HCT116 (cell line): ENCODE measurements at regions not wholly inside any gene's neighbourhood (a gene's known extent, or its start where the extent isn't known, plus 50 kb on each side); places are given as distances from the start of the nearest gene placed in this dataset.

ENCODE experiments used
- ATAC-seq: fragments of 200-7000 bp; cut with Tn5 transposase; 2 replicates; pipeline ENCODE4 v1.9.1; 2020; ENCODE audit warnings: mild to moderate bottlenecking, moderate library complexity
- BruUV-seq: library from RNA; stranded (reverse); fragments of 400-500 nt; replicated peaks from 2 replicates; lab custom pipeline; 2021; lab: Mats Ljungman, UMichigan
- CTCF ChIA-PET: fragments of 300-600 bp; sonication (Branson Sonifier 250); formaldehyde crosslinking; loops from one replicate; lab custom pipeline; 2021; ENCODE audit warnings: antibody characterized with exemption; lab: Charles Lee
- POLR2A ChIA-PET: fragments of 300-600, 350-600 bp; sonication (Branson Sonifier 250); formaldehyde crosslinking; loops from one replicate; lab custom pipeline; 2021; ENCODE audit warnings: antibody characterized with exemption; lab: Charles Lee
- RAD21 ChIA-PET, 2 experiments: fragments of 300-600 bp; sonication (Branson Sonifier 250); formaldehyde crosslinking; loops; one replicate each; lab custom pipeline; 2023; ENCODE audit warnings: low total read pairs in 2 of 2; ENCODE audit not compliant: uncharacterized antibody in 2 of 2, unreplicated experiment in 2 of 2, low non-redundant PET in 1 of 2; lab: Charles Lee
- DNase-seq: peaks from one replicate; pipeline ENCODE4 v3.0.0-alpha.2; 2010; ENCODE audit warnings: low read depth, low spot score
- H2AFZ ChIP-seq: fragments of 200-600 bp; shearing (Covaris generic), sonication (generic); 2 replicates; pipeline ENCODE4 v1.6.1; 2017; ENCODE audit warnings: low read depth, mixed run types, mixed read lengths, antibody characterized with exemption, low read length; ENCODE audit not compliant: poor library complexity, severe bottlenecking
- H3K27ac ChIP-seq: 2 replicates; pipeline ENCODE4 v1.5.1; 2012; ENCODE audit warnings: low read depth, low read length
- H3K27me3 ChIP-seq: fragments of 200-600 bp; sonication (generic); 2 replicates; pipeline ENCODE4 v1.6.1; 2016; ENCODE audit warnings: mixed run types, low read length, mixed read lengths; ENCODE audit not compliant: insufficient read depth
- H3K36me3 ChIP-seq, 2 experiments: fragments of 200-500 bp in 1 of 2; fragments of 200-600 bp in 1 of 2; sonication (Bioruptor generic) in 1 of 2; sonication (generic) in 1 of 2; 2 replicates each; pipeline versions ENCODE4 v1.5.1 to v1.6.1; 2014 to 2016; ENCODE audit warnings: low read length in 2 of 2, inconsistent platforms in 1 of 2, mixed read lengths in 1 of 2, mixed run types in 1 of 2; ENCODE audit not compliant: insufficient read depth in 2 of 2, control insufficient read depth in 1 of 2
- H3K4me1 ChIP-seq, 2 experiments: fragments of 200-600 bp in 1 of 2; sonication (generic) in 1 of 2; 2 replicates each; pipeline versions ENCODE4 v1.5.1 to v1.6.1; 2012 to 2017; ENCODE audit warnings: low read length in 2 of 2, inconsistent platforms in 1 of 2, mild to moderate bottlenecking in 1 of 2, mixed read lengths in 1 of 2, mixed run types in 1 of 2, moderate library complexity in 1 of 2; ENCODE audit not compliant: insufficient read depth in 2 of 2, control insufficient read depth in 1 of 2
- H3K4me2 ChIP-seq: fragments of 200-600 bp; sonication (generic); 2 replicates; pipeline ENCODE4 v1.6.1; 2017; ENCODE audit warnings: mixed run types, low read length, mixed read lengths
- H3K4me3 ChIP-seq, 2 experiments: fragments of 200-600 bp in 1 of 2; sonication (generic) in 1 of 2; replicated peaks in 1 of 2; 2 replicates each; pipeline ENCODE4 v1.5.1; 2011 to 2016; ENCODE audit warnings: low read length in 2 of 2, control low read depth in 1 of 2, low read depth in 1 of 2, mild to moderate bottlenecking in 1 of 2, mixed read lengths in 1 of 2, mixed run types in 1 of 2
- H3K79me2 ChIP-seq: fragments of 200-600 bp; sonication (generic); 2 replicates; pipeline ENCODE4 v1.6.1; 2017; ENCODE audit warnings: mild to moderate bottlenecking, mixed run types, low read length, moderate library complexity, mixed read lengths; ENCODE audit not compliant: insufficient read depth
- H3K9ac ChIP-seq: fragments of 200-600 bp; sonication (generic); 2 replicates; pipeline ENCODE4 v1.6.1; 2016; ENCODE audit warnings: low read length, mixed read lengths
- H3K9me2 ChIP-seq: fragments of 200-600 bp; sonication (generic), shearing (Covaris generic); 2 replicates; pipeline ENCODE4 v1.6.1; 2017; ENCODE audit warnings: mixed run types, mild to moderate bottlenecking, moderate library complexity; ENCODE audit not compliant: insufficient read depth
- H3K9me3 ChIP-seq, 2 experiments: fragments of 200-500 bp in 1 of 2; fragments of 200-600 bp in 1 of 2; sonication (Bioruptor generic) in 1 of 2; sonication (generic) in 1 of 2; 2 replicates each; pipeline ENCODE4 v1.6.1; 2014 to 2017; ENCODE audit warnings: low read length in 2 of 2, mixed read lengths in 2 of 2, inconsistent platforms in 1 of 2, low read depth in 1 of 2, mild to moderate bottlenecking in 1 of 2, mixed run types in 1 of 2, moderate library complexity in 1 of 2; ENCODE audit not compliant: control insufficient read depth in 1 of 2, insufficient read depth in 1 of 2
- H4K20me1 ChIP-seq: fragments of 200-600 bp; sonication (generic), shearing (Covaris generic); 2 replicates; pipeline ENCODE4 v1.6.1; 2017; ENCODE audit warnings: mixed run types, mild to moderate bottlenecking, moderate library complexity; ENCODE audit not compliant: insufficient read depth
- CBX3 ChIP-seq: IDR thresholded peaks from 2 replicates; pipeline ENCODE4 v1.6.1; 2012; ENCODE audit warnings: low read depth
- CEBPB ChIP-seq: IDR thresholded peaks from 2 replicates; pipeline ENCODE4 v1.6.1; 2012; ENCODE audit warnings: low read depth
- EGR1 ChIP-seq: IDR thresholded peaks from 2 replicates; pipeline ENCODE4 v1.6.1; 2012; ENCODE audit warnings: low read depth
- ELF1 ChIP-seq: IDR thresholded peaks from 2 replicates; pipeline ENCODE4 v1.6.1; 2012; ENCODE audit warnings: low read depth, borderline replicate concordance
- EZH2 ChIP-seq: fragments of 200-600 bp; sonication (generic); IDR thresholded peaks from 2 replicates; pipeline ENCODE4 v1.6.1; 2017; ENCODE audit warnings: antibody characterized with exemption, mixed run types
- EZH2phosphoT487 ChIP-seq: fragments of 200-600 bp; IDR thresholded peaks from 2 replicates; pipeline ENCODE4 v1.6.1; 2018; ENCODE audit warnings: antibody characterized with exemption, borderline replicate concordance
- JUND ChIP-seq: IDR thresholded peaks from 2 replicates; pipeline ENCODE4 v1.6.1; 2012
- RAD21 ChIP-seq: IDR thresholded peaks from 2 replicates; pipeline ENCODE4 v1.6.1; 2012; ENCODE audit warnings: low read depth, mild to moderate bottlenecking
- SIN3A ChIP-seq: IDR thresholded peaks from 2 replicates; pipeline ENCODE4 v1.6.1; 2012; ENCODE audit warnings: low read depth
- SRF ChIP-seq: IDR thresholded peaks from 2 replicates; pipeline ENCODE4 v1.6.1; 2012; ENCODE audit warnings: low read depth
- YY1 ChIP-seq: IDR thresholded peaks from 2 replicates; pipeline ENCODE4 v1.6.1; 2011; ENCODE audit warnings: low read length, low read depth, moderate library complexity, mild to moderate bottlenecking; ENCODE audit not compliant: insufficient replicate concordance; ENCODE audit errors: extremely low read depth
- ZBTB33 ChIP-seq: IDR thresholded peaks from 2 replicates; pipeline ENCODE4 v1.6.1; 2011; ENCODE audit warnings: mild to moderate bottlenecking, low read length, moderate library complexity; ENCODE audit not compliant: insufficient replicate concordance; ENCODE audit errors: extremely low read depth
- ZFX ChIP-seq: fragments of 450-650 bp; IDR thresholded peaks from 2 replicates; pipeline ENCODE4 v1.6.1; 2017
- ZNF274 ChIP-seq: fragments of 200-500 bp; sonication (Bioruptor generic); IDR thresholded peaks from 2 replicates; pipeline ENCODE4 v1.6.1; 2014; ENCODE audit warnings: mild to moderate bottlenecking, low read depth, low read length, inconsistent platforms
- intact Hi-C: fragments of 100-400 bp; cut with micrococcal nuclease; formaldehyde crosslinking; loops from 2 replicates; pipeline ENCODE4 v1.10.0; 2022

- Histone ChIP-seq H3K79me2 (no peaks in the 10 kb centered on the region), H3K36me3 (no peaks in the 10 kb centered on the region), H3K4me3 (no peak overlapping the region), H3K4me1 (no peaks in the 10 kb centered on the region), H3K27ac (no peak overlapping the region), H4K20me1 (no peaks in the 10 kb centered on the region), H2AFZ (no peak overlapping the region), H3K9me2 (no peaks in the 10 kb centered on the region), H3K27me3 (0 out of 2 replicates have a peak, but pooled peaks cover 4% of the 10 kb centered on the region), H3K4me2 (no peak overlapping the region), H3K9ac (no peak overlapping the region), H3K9me3 (no peaks in the 10 kb centered on the region)
- CTCF ChIA-PET: no interaction called here
- TF ChIP-seq EZH2: no peak
- TF ChIP-seq YY1: no peak
- TF ChIP-seq ZBTB33: no peak
- TF ChIP-seq ZFX: no peak
- TF ChIP-seq JUND: no peak
- TF ChIP-seq CEBPB: no peak
- TF ChIP-seq EZH2phosphoT487: no peak
- TF ChIP-seq EGR1: no peak
- no peak for TF ChIP-seq ELF1
- TF ChIP-seq SIN3A: no peak
- TF ChIP-seq SRF: no peak
- no peak for TF ChIP-seq RAD21
- TF ChIP-seq ZNF274: no peak
- no peak for TF ChIP-seq CBX3
- intact Hi-C loops: no loop called here
- RAD21 ChIA-PET: no interaction called here
- no peak for ATAC-seq
- BruUV-seq: no TSS peak
- POLR2A ChIA-PET: no interaction called here
- no peak for DNase-seq
Observed at GRCh38 chr3:25259871-25260270, 168.2 kb upstream of the RARB start.
